ENCODE measurements at regions not wholly inside any gene's neighbourhood (a gene's known extent, or its start where the extent isn't known, plus 50 kb on each side); places are given as distances from the start of the nearest gene placed in this dataset.
"Not testable (repeated sequence)": the region's sequence is repeated elsewhere in the genome, so short reads cannot be mapped to it uniquely, and the experiment has no call there.

- in situ Hi-C loops (cut with MboI; ENCODE audit: low sequenced_read_pairs): no loop called here
Observed at GRCh38 chr13:73162912-73163911, 104.4 kb downstream of the KLF5 start.

- in situ Hi-C loops (cut with MboI; ENCODE audit: low sequenced_read_pairs): not testable (repeated sequence)
Observed at GRCh38 chr13:73160371-73161031, 101.7 kb downstream of the KLF5 start.

- in situ Hi-C loops (cut with MboI; ENCODE audit: low sequenced_read_pairs): no loop called here
Observed at GRCh38 chr13:73158851-73159250, 100.0 kb downstream of the KLF5 start.

- in situ Hi-C loops (cut with MboI; ENCODE audit: low sequenced_read_pairs): no loop called here
Observed at GRCh38 chr13:73157031-73157430, 98.2 kb downstream of the KLF5 start.

- in situ Hi-C loops (cut with MboI; ENCODE audit: low sequenced_read_pairs): no loop called here
Observed at GRCh38 chr13:73146707-73147106, 87.9 kb downstream of the KLF5 start.

- in situ Hi-C loops (cut with MboI; ENCODE audit: low sequenced_read_pairs): no loop called here
Observed at GRCh38 chr13:73142071-73142470, 83.3 kb downstream of the KLF5 start.

GRCh38 chr13:73141292-73141771, 82.5 kb downstream of the KLF5 start:
- in situ Hi-C loops (cut with MboI; ENCODE audit: low sequenced_read_pairs): no loop called here

GRCh38 chr13:73140801-73141200, 82.0 kb downstream of the KLF5 start:
- in situ Hi-C loops (cut with MboI; ENCODE audit: low sequenced_read_pairs): no loop called here

- in situ Hi-C loops (cut with MboI; ENCODE audit: low sequenced_read_pairs): no loop called here
Observed at GRCh38 chr13:73138638-73139491, 80.1 kb downstream of the KLF5 start.

GRCh38 chr13:73138276-73138637, 79.5 kb downstream of the KLF5 start:
- in situ Hi-C loops (cut with MboI; ENCODE audit: low sequenced_read_pairs): no loop called here

GRCh38 chr13:73136776-73137175, 78.0 kb downstream of the KLF5 start:
- in situ Hi-C loops (cut with MboI; ENCODE audit: low sequenced_read_pairs): no loop called here

- in situ Hi-C loops (cut with MboI; ENCODE audit: low sequenced_read_pairs): no loop called here
Observed at GRCh38 chr13:73133531-73133930, 74.7 kb downstream of the KLF5 start.

GRCh38 chr13:73131247-73131646, 72.4 kb downstream of the KLF5 start:
- in situ Hi-C loops (cut with MboI; ENCODE audit: low sequenced_read_pairs): no loop called here

- in situ Hi-C loops (cut with MboI; ENCODE audit: low sequenced_read_pairs): no loop called here
Observed at GRCh38 chr13:73129023-73129422, 70.2 kb downstream of the KLF5 start.

Measured in HL-60/S4 (cell line).